Upper lobe of left lung (tissue), 6 donors: ENCODE measurements at regions not wholly inside any gene's neighbourhood (a gene's known extent, or its start where the extent isn't known, plus 50 kb on each side); places are given as distances from the start of the nearest gene placed in this dataset.

Experiments used
- ATAC-seq, 2 donors: fragments of 200-7000 bp; cut with Tn5 transposase; one replicate each; pipeline ENCODE4 v1.9.1; 2022; ENCODE audit warnings: mild to moderate bottlenecking in 2 of 2, moderate library complexity in 2 of 2; ENCODE audit not compliant: low FRiP score in 2 of 2
- DNase-seq, 2 donors: peaks; one replicate each; pipeline ENCODE4 v3.0.0-alpha.2; 2019 to 2020
- H3K27ac ChIP-seq, 4 donors: fragments of 200-600 bp; sonication (generic); one replicate each; pipeline ENCODE4 v1.5.1; 2016 to 2019
- H3K27me3 ChIP-seq, 4 donors: fragments of 200-600 bp; sonication (generic); one replicate each; pipeline ENCODE4 v1.5.1; 2017 to 2019
- H3K36me3 ChIP-seq, 4 donors: fragments of 200-600 bp; sonication (generic); one replicate each; pipeline ENCODE4 v1.5.1; 2016 to 2019
- H3K4me1 ChIP-seq, 4 donors: fragments of 200-600 bp; sonication (generic); one replicate each; pipeline ENCODE4 v1.5.1; 2018 to 2019
- H3K4me3 ChIP-seq, 4 donors: fragments of 200-600 bp; sonication (generic); one replicate each; pipeline ENCODE4 v1.5.1; 2017 to 2019; ENCODE audit warnings: mild to moderate bottlenecking in 2 of 4, moderate library complexity in 1 of 4
- H3K9me3 ChIP-seq, 4 donors: fragments of 200-600 bp; sonication (generic); one replicate each; pipeline ENCODE4 v1.5.1; 2018 to 2019
- CTCF ChIP-seq, 6 experiments: fragments of 450-650 bp in 4 of 6; fragments of 200-600 bp in 2 of 6; sonication (generic) in 2 of 6; IDR thresholded peaks; one replicate each; pipeline ENCODE4 v1.5.1; 2016 to 2019; ENCODE audit warnings: antibody characterized with exemption in 6 of 6
- EP300 ChIP-seq, 4 donors: sonication (generic); formaldehyde crosslinking; IDR thresholded peaks; one replicate each; pipeline ENCODE4 v1.5.1; 2017; ENCODE audit warnings: antibody characterized with exemption in 4 of 4, control low read depth in 2 of 4
- POLR2A ChIP-seq, 4 donors: fragments of 450-650 bp; IDR thresholded peaks; one replicate each; pipeline ENCODE4 v1.5.1; 2016 to 2017; ENCODE audit warnings: antibody characterized with exemption in 4 of 4, mild to moderate bottlenecking in 2 of 4
- POLR2AphosphoS5 ChIP-seq, 2 donors: sonication (generic); formaldehyde crosslinking; IDR thresholded peaks; one replicate each; pipeline ENCODE4 v1.5.1; 2017; ENCODE audit warnings: antibody characterized with exemption in 2 of 2
- WGBS, 2 donors: methylation state at CpG; one replicate each; pipeline ENCODE4 v1.1.5; 2017 to 2018; 5-methylcytosine and 5-hydroxymethylcytosine counted together
- donor health status: DM: no; HTN: no; CAD: no; lungs with moderate emphysema.
- donor health status: DM: no; HTN: yes; CAD: no; lungs with severe emphysema.

GRCh38 chr7:97620495-97620894, 111.4 kb upstream of the TAC1 start:
- H3K36me3 ChIP-seq: no peaks in the 10 kb centered on the region
- TF ChIP-seq EP300 (IDR thresholded peaks at IDR 0.05) (no peak), POLR2AphosphoS5 (IDR thresholded peaks at IDR 0.05) (no peak), POLR2A (IDR thresholded peaks at IDR 0.05) (no peak), CTCF (IDR thresholded peaks at IDR 0.05) (no peak)
- ATAC-seq (no peak), DNase-seq (no peak)
- 84 to 91% methylated on average over 2 of the region's 2 CpGs for WGBS, 2 donors
- no peaks in the 10 kb centered on the region for H3K4me1 ChIP-seq
- no peaks in the 10 kb centered on the region for H3K9me3 ChIP-seq
- H3K27me3 ChIP-seq: no peaks in the 10 kb centered on the region
- no peak overlapping the region for H3K4me3 ChIP-seq
- no peak overlapping the region for H3K27ac ChIP-seq

GRCh38 chr7:97623333-97623732, 108.6 kb upstream of the TAC1 start:
- no peak overlapping the region for H3K4me3 ChIP-seq
- H3K9me3 ChIP-seq: no peaks in the 10 kb centered on the region
- DNase-seq: no peak
- no peaks in the 10 kb centered on the region for H3K27me3 ChIP-seq
- H3K27ac ChIP-seq: no peak overlapping the region
- no peak for ATAC-seq
- no peaks in the 10 kb centered on the region for H3K4me1 ChIP-seq
- 55 to 68% methylated on average over 3 of the region's 3 CpGs for WGBS, 2 donors
- H3K36me3 ChIP-seq: no peaks in the 10 kb centered on the region
- TF ChIP-seq EP300 (IDR thresholded peaks at IDR 0.05) (no peak), POLR2A (IDR thresholded peaks at IDR 0.05) (no peak), CTCF (IDR thresholded peaks at IDR 0.05) (no peak), POLR2AphosphoS5 (IDR thresholded peaks at IDR 0.05) (no peak)

- ATAC-seq (no peak), DNase-seq (no peak)
- H3K9me3 ChIP-seq: no peaks in the 10 kb centered on the region
- H3K27ac ChIP-seq: no peak overlapping the region
- H3K36me3 ChIP-seq: no peaks in the 10 kb centered on the region
- H3K4me1 ChIP-seq: no peaks in the 10 kb centered on the region
- H3K27me3 ChIP-seq: no peaks in the 10 kb centered on the region
- 87 to 100% methylated on average over 1 of the region's 1 CpG for WGBS, 2 donors
- H3K4me3 ChIP-seq: no peak overlapping the region
- TF ChIP-seq POLR2A (IDR thresholded peaks at IDR 0.05) (no peak), CTCF (IDR thresholded peaks at IDR 0.05) (no peak), EP300 (IDR thresholded peaks at IDR 0.05) (no peak), POLR2AphosphoS5 (IDR thresholded peaks at IDR 0.05) (no peak)
Measured at GRCh38 chr7:97630116-97630515, 101.8 kb upstream of the TAC1 start.

- no peak for TF ChIP-seq POLR2A (IDR thresholded peaks at IDR 0.05)
- no peak for TF ChIP-seq POLR2AphosphoS5 (IDR thresholded peaks at IDR 0.05)
- TF ChIP-seq EP300 (IDR thresholded peaks at IDR 0.05): no peak
- no peak for TF ChIP-seq CTCF (IDR thresholded peaks at IDR 0.05)
- no peaks in the 10 kb centered on the region for H3K27me3 ChIP-seq
- H3K4me3 ChIP-seq: no peak overlapping the region
- H3K27ac ChIP-seq: no peak overlapping the region
- H3K9me3 ChIP-seq: no peaks in the 10 kb centered on the region
- H3K4me1 ChIP-seq: no peaks in the 10 kb centered on the region
- ATAC-seq (no peak), DNase-seq (no peak)
- H3K36me3 ChIP-seq: no peaks in the 10 kb centered on the region
- 92 to 93% methylated on average over 4 of the region's 4 CpGs for WGBS, 2 donors
Measured at GRCh38 chr7:97635622-97636021, 96.3 kb upstream of the TAC1 start.

GRCh38 chr7:97639036-97639435, 92.8 kb upstream of the TAC1 start:
- no peaks in the 10 kb centered on the region for H3K9me3 ChIP-seq
- ATAC-seq: no peak
- no peak for DNase-seq
- H3K4me1 ChIP-seq: no peaks in the 10 kb centered on the region
- TF ChIP-seq CTCF (IDR thresholded peaks at IDR 0.05) (no peak), EP300 (IDR thresholded peaks at IDR 0.05) (no peak), POLR2A (IDR thresholded peaks at IDR 0.05) (no peak), POLR2AphosphoS5 (IDR thresholded peaks at IDR 0.05) (no peak)
- no peaks in the 10 kb centered on the region for H3K36me3 ChIP-seq
- no peaks in the 10 kb centered on the region for H3K27me3 ChIP-seq
- no peak overlapping the region for H3K4me3 ChIP-seq
- H3K27ac ChIP-seq: no peak overlapping the region
